DOHH2 (cell line): ENCODE measurements at regions not wholly inside any gene's neighbourhood (a gene's known extent, or its start where the extent isn't known, plus 50 kb on each side); places are given as distances from the start of the nearest gene placed in this dataset.

Source experiments
- H3F3A ChIP-seq: fragments of 200-600 bp; sonication (generic), shearing (Covaris generic); 2 replicates; pipeline ENCODE4 v1.6.0; 2016; ENCODE audit warnings: antibody characterized with exemption, mild to moderate bottlenecking; ENCODE audit not compliant: control insufficient read depth, insufficient read depth
- H3K27ac ChIP-seq: fragments of 200-600 bp; sonication (generic); 2 replicates; pipeline ENCODE4 v1.5.1; 2014; ENCODE audit warnings: low read depth, mild to moderate bottlenecking, low read length, moderate library complexity
- H3K27me3 ChIP-seq: fragments of 200-600 bp; sonication (generic); 2 replicates; pipeline ENCODE4 v1.6.1; 2014; ENCODE audit warnings: mild to moderate bottlenecking, low read length, mixed read lengths; ENCODE audit not compliant: control insufficient read depth
- H3K36me3 ChIP-seq: fragments of 200-600 bp; sonication (generic); 2 replicates; pipeline ENCODE4 v1.6.1; 2014; ENCODE audit warnings: mild to moderate bottlenecking, low read length, moderate library complexity, mixed read lengths; ENCODE audit not compliant: control insufficient read depth
- H3K4me1 ChIP-seq: fragments of 200-600 bp; sonication (generic); 2 replicates; pipeline ENCODE4 v1.6.1; 2014; ENCODE audit warnings: mild to moderate bottlenecking, low read length, mixed read lengths; ENCODE audit not compliant: control insufficient read depth
- H3K4me2 ChIP-seq: fragments of 200-600 bp; sonication (generic); 2 replicates; pipeline ENCODE4 v1.6.0; 2014; ENCODE audit warnings: mild to moderate bottlenecking, low read length, moderate library complexity
- H3K4me3 ChIP-seq: fragments of 200-600 bp; sonication (generic); 2 replicates; pipeline ENCODE4 v1.5.1; 2014; ENCODE audit warnings: mild to moderate bottlenecking, low read length, mixed read lengths
- H3K79me2 ChIP-seq: fragments of 200-600 bp; sonication (generic); 2 replicates; pipeline ENCODE4 v1.6.1; 2014; ENCODE audit warnings: mild to moderate bottlenecking, low read length, mixed read lengths; ENCODE audit not compliant: control insufficient read depth
- H3K9me2 ChIP-seq: fragments of 200-600 bp; sonication (generic); replicated peaks from 2 replicates; pipeline ENCODE4 v1.6.1; 2014; ENCODE audit warnings: mild to moderate bottlenecking, low read length, mixed read lengths; ENCODE audit not compliant: control insufficient read depth
- H3K9me3 ChIP-seq: fragments of 200-600 bp; sonication (generic); 2 replicates; pipeline ENCODE4 v1.6.1; 2014; ENCODE audit warnings: antibody characterized with exemption, low read length, mixed read lengths; ENCODE audit not compliant: control insufficient read depth, insufficient read depth
- H4K20me1 ChIP-seq: fragments of 200-600 bp; sonication (generic); 2 replicates; pipeline ENCODE4 v1.6.0; 2014; ENCODE audit warnings: low read depth, mild to moderate bottlenecking, antibody characterized with exemption, low read length, moderate library complexity; ENCODE audit not compliant: control insufficient read depth, insufficient read depth
- CTCF ChIP-seq: fragments of 200-600 bp; sonication (generic); IDR thresholded peaks from one replicate; pipeline ENCODE4 v1.5.1; 2014; ENCODE audit warnings: antibody characterized with exemption, mild to moderate bottlenecking, low read depth, low read length; ENCODE audit not compliant: poor library complexity, severe bottlenecking
- EZH2phosphoT487 ChIP-seq: fragments of 200-600 bp; sonication (generic); IDR thresholded peaks from 2 replicates; pipeline ENCODE4 v1.6.1; 2017; ENCODE audit warnings: borderline replicate concordance, mild to moderate bottlenecking, antibody characterized with exemption, low read length, moderate library complexity, mixed read lengths

DNA sequence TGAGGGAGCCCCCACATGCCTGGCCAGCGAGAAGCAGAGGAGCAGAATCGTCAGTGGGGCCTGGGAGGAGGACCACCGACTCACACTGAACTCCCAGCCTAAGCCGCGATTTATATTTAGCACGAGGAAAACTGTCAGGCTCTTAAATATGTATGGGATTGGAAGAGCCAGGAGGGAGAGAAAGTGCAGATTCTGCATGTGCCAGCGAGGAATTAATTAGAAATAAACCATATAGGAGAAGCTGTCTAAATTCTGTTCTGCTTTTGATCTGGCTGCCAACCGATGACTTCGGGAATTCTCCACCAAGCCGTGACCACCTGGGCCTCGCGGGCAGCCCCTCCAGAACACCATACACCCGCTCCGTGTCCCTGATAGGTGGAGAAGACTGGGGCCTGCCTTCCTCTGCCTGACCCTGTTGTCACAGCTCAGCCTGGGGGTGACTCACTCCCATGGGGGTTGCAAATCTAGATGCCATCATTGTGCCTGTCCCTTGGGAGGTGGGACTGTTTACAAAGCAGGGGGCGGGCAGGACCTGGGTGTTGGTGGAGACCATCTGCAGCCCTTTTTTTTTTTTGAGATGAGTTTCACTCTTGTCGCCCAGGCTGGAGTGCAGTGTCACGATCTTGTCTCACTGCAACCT, 91.1 kb upstream of the PMEPA1 start:
- no peak overlapping the region for H3K27ac ChIP-seq
- H3K4me2 ChIP-seq, result no peak overlapping the region
- no peaks in the 10 kb centered on the region for H3K9me3 ChIP-seq
- no peaks in the 10 kb centered on the region for H3K4me1 ChIP-seq
- H3K27me3 ChIP-seq, result peaks cover 14% of the 10 kb centered on the region
- no peak overlapping the region for H3K4me3 ChIP-seq
- no peaks in the 10 kb centered on the region for H3F3A ChIP-seq
- TF ChIP-seq CTCF (no peak), EZH2phosphoT487 (no peak)
- no peaks in the 10 kb centered on the region for H4K20me1 ChIP-seq
- no peaks in the 10 kb centered on the region for H3K79me2 ChIP-seq
- H3K9me2 ChIP-seq, result no peaks in the 10 kb centered on the region
- H3K36me3 ChIP-seq, result no peaks in the 10 kb centered on the region

DNA sequence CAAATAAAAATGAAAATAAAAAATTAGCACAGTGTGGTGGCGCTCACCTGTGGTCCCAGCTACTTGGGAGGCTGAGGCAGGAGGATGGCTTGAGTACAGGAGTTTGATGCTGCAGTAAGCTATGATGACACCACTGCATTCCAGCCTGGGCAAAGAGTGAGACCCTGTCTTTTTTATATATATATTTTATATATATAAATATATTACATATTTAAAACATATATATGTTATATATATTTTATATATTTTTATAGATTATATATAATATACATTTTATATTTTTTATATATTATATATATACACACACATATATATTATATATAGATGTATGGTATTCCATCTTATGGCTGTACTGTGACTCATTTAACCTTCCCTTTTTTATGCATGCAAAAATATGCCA, 87.6 kb upstream of the PMEPA1 start:
- H3K4me2 ChIP-seq, result no peak overlapping the region
- H3K36me3 ChIP-seq, result no peaks in the 10 kb centered on the region
- peaks cover 17% of the 10 kb centered on the region for H3K27me3 ChIP-seq
- no peaks in the 10 kb centered on the region for H4K20me1 ChIP-seq
- no peak for TF ChIP-seq EZH2phosphoT487
- H3K9me3 ChIP-seq, result no peaks in the 10 kb centered on the region
- no peaks in the 10 kb centered on the region for H3K9me2 ChIP-seq
- H3K27ac ChIP-seq, result no peak overlapping the region
- H3K79me2 ChIP-seq, result no peaks in the 10 kb centered on the region
- H3K4me1 ChIP-seq, result no peaks in the 10 kb centered on the region
- H3F3A ChIP-seq, result no peaks in the 10 kb centered on the region
- H3K4me3 ChIP-seq, result no peak overlapping the region

DNA sequence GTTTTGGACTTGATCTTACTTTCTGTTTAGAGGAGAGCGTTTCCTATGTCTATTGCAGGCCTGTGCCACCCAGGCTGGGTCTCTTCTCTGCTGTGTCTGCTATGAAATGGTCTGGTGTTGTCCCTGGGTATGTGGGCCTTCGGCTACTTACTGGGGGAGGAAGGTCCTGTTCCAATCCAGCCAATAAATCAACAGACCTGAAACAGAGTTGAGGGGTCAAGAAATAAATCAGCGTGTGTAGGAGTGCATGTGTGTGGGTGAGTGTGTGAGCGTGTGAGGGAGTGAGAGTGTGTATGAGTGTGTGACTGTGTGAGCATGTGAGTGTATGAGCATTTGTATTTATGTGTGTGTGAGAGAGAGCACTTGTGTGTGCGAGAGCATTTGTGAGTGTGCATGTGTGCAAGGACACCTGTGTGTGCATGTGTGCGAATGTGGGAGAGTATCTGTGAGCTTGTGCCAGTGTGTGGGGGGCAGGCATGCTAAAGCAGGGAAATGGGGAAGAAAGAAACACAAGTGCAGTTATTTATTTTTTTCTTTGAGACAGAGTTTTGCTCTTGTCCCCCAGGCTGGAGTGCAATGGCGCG, 86.3 kb upstream of the PMEPA1 start:
- no peaks in the 10 kb centered on the region for H3K36me3 ChIP-seq
- H3K9me2 ChIP-seq, result no peaks in the 10 kb centered on the region
- H3K4me3 ChIP-seq, result no peak overlapping the region
- H3K9me3 ChIP-seq, result no peaks in the 10 kb centered on the region
- no peaks in the 10 kb centered on the region for H3K4me1 ChIP-seq
- H3K79me2 ChIP-seq, result no peaks in the 10 kb centered on the region
- TF ChIP-seq CTCF (no peak), EZH2phosphoT487 (no peak)
- peaks cover 17% of the 10 kb centered on the region for H3K27me3 ChIP-seq
- no peak overlapping the region for H3K4me2 ChIP-seq
- H4K20me1 ChIP-seq, result no peaks in the 10 kb centered on the region
- H3K27ac ChIP-seq, result no peak overlapping the region
- H3F3A ChIP-seq, result no peaks in the 10 kb centered on the region

DNA sequence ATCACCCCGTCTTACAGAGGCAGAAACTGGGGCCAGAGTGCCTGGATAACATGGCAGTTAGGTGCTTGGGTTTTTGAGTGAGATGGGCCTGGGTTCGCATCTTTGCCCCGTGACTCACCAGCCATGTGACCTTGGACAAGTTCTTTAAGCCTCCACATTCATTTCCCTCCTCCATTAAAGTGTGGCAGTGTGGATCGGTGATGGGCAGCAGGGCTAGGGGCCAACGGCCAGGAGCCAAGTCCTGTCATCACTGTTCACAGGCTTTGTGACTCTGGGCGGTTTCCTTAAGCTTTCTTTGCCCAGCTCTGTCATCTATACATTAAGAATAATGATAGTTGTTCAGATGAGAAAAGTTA, 85.5 kb upstream of the PMEPA1 start:
- Histone ChIP-seq H3F3A (no peaks in the 10 kb centered on the region), H3K4me2 (no peak overlapping the region), H3K79me2 (no peaks in the 10 kb centered on the region), H3K4me3 (no peak overlapping the region), H4K20me1 (no peaks in the 10 kb centered on the region), H3K9me3 (no peaks in the 10 kb centered on the region), H3K27ac (no peak overlapping the region), H3K27me3 (peaks cover 17% of the 10 kb centered on the region), H3K9me2 (no peaks in the 10 kb centered on the region), H3K36me3 (no peaks in the 10 kb centered on the region), H3K4me1 (no peaks in the 10 kb centered on the region)
- TF ChIP-seq EZH2phosphoT487 (no peak), CTCF (no peak)
